ENCODE measurements at regions not wholly inside any gene's neighbourhood (a gene's known extent, or its start where the extent isn't known, plus 50 kb on each side); places are given as distances from the start of the nearest gene placed in this dataset.

DNA sequence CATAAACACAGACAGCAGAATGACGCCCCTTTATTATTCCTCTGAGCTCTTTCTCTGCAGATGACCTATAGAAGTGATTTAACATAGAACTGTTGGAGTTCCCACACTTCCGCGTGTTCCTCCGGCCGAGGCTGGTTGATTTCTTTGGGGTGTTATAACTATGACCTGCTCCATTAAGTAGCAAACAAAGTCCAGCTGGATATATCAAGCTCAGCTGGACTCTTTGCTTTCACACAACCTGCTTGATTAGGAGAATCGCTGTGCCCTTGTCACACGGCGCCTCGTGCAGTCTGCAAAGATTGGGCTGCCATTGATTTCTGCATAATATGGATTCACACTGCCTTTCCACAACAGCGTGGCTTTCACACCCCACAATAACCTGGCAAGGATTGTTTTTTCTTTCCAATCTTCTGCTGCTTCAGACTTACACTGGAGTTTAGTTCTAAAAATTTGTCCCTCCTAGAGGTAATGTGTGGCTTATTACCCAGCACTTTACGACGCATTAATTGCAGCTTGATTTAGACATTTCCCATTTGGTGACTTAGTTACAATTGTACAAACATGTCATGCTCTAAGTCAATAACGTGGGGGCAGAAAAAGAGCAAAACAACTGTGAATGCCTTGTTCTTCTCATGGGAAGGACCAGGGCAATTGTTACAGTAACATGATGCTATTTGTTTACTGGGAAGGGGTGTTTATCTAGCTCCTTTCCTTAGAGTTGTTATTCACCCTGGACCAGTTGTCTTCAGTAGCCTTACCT lies 485.7 kb downstream of the TXNL1 start:
- 50% methylated on average over 4 of the region's 13 CpGs; no CpG with 5 or more reads in 1 of the 2 experiments for WGBS, 2 experiments (ENCODE audit: extremely low coverage in 2 of 2, insufficient read length in 1 of 2)
- Histone ChIP-seq H3K4me3 (ENCODE audit: insufficient read depth, low read depth, low read length) (no peak overlapping the region), H3K4ac (ENCODE audit: low read depth, low read length) (peak overlapping the region; percentile 27; the same call in 1 of the 2 replicates), H3K9ac (ENCODE audit: low read depth, low read length) (no peak overlapping the region), H3K9me1 (ENCODE audit: insufficient read depth, low read length) (no peaks in the 10 kb centered on the region), H3K23ac (ENCODE audit: low read depth, low read length) (no peak overlapping the region), H3K4me1 (ENCODE audit: control insufficient read depth, insufficient read depth, low read length) (no peaks in the 10 kb centered on the region; the same call in 1 of the 2 replicates), H3K27ac (ENCODE audit: insufficient read depth, low read length) (no peak overlapping the region), H4K8ac (ENCODE audit: low read depth in 2 of 2, low read length in 2 of 2) (peak overlapping the region; percentile 12 to 13; a peak in 1 of 4 replicates), H3K14ac (replicated peaks; ENCODE audit: low read depth, low read length) (no peak overlapping the region), H3K27me3 (ENCODE audit: control insufficient read depth, insufficient read depth, low read length) (no peaks in the 10 kb centered on the region), H2BK15ac (ENCODE audit: low read depth, low read length) (peak overlapping the region; percentile 70), H4K20me1 (ENCODE audit: insufficient read depth, low read length) (no peaks in the 10 kb centered on the region), H2BK120ac (ENCODE audit: low read depth, low read length) (peak overlapping the region; percentile 74), H3K9me3 (ENCODE audit: control insufficient read depth, insufficient read depth, low read length) (no peaks in the 10 kb centered on the region), H3K56ac (ENCODE audit: extremely low read depth, insufficient read depth, low read length) (no peak overlapping the region), H3K18ac (ENCODE audit: low read depth, low read length) (peak overlapping the region; percentile 9; the same call in 1 of the 2 replicates), H3K4me2 (ENCODE audit: low read depth, low read length) (no peak overlapping the region), H4K91ac (ENCODE audit: insufficient read depth, low read depth, low read length) (peak overlapping the region; percentile 70; the same call in 1 of the 2 replicates), H4K5ac (ENCODE audit: low read depth, low read length) (peak overlapping the region; percentile 10; the same call in 1 of the 2 replicates), H2AK5ac (ENCODE audit: low read depth, low read length) (no peak overlapping the region), H2AK9ac (replicated peaks; ENCODE audit: low read depth, low read length, poor library complexity) (no peak overlapping the region), H3K79me1 (ENCODE audit: low read depth in 1 of 2, low read length in 2 of 2) (no peaks in the 10 kb centered on the region), H2BK5ac (ENCODE audit: low read depth, low read length, poor library complexity, severe bottlenecking) (no peak overlapping the region), H2BK20ac (ENCODE audit: low read depth, low read length) (peak overlapping the region; percentile 32), H3K36me3 (ENCODE audit: control insufficient read depth, insufficient read depth, low read length) (no peaks in the 10 kb centered on the region), H2AFZ (replicated peaks; ENCODE audit: low read length, poor library complexity) (peak overlapping the region; percentile 9)
- dilution Hi-C loops (cut with HindIII; ENCODE audit: low sequenced_read_pairs, unreplicated experiment) = no loop called here
- POLR2A ChIA-PET (ENCODE audit: unreplicated experiment) = no interaction called here
- CTCF ChIA-PET = interaction anchor here (0.5 kb wide), 1 partner anchor 69 kb away, joined by 3 read pairs; no protein-coding TSS in a partner anchor
- no peak for DNase-seq
- no TSS peak for BruUV-seq (replicated peaks)
- intact Hi-C loops (cut with micrococcal nuclease) = no loop called here
- no peak for ATAC-seq (ENCODE audit: low read depth)
- in situ Hi-C loops (cut with MboI; ENCODE audit: low sequenced_read_pairs) = no loop called here
- TF ChIP-seq CEBPB (IDR thresholded peaks at IDR 0.05; ENCODE audit: low read depth, low read length) (no peak), POLR2A (IDR thresholded peaks at IDR 0.05; ENCODE audit: low read depth, low read length) (no peak), RFX5 (IDR thresholded peaks at IDR 0.05; ENCODE audit: low read depth, low read length) (no peak), MXI1 (IDR thresholded peaks at IDR 0.05; ENCODE audit: borderline replicate concordance, low read depth, low read length) (no peak), NFE2L2 (IDR thresholded peaks at IDR 0.05; ENCODE audit: low read depth, low read length) (no peak), MAZ (IDR thresholded peaks at IDR 0.05; ENCODE audit: borderline replicate concordance, low read depth, low read length) (no peak), RCOR1 (IDR thresholded peaks at IDR 0.05; ENCODE audit: insufficient replicate concordance, low read length) (no peak), MAFK (IDR thresholded peaks at IDR 0.05; ENCODE audit: low read depth, low read length) (no peak), FOS (IDR thresholded peaks at IDR 0.05; ENCODE audit: low read depth, low read length) (no peak), RAD21 (IDR thresholded peaks at IDR 0.05; ENCODE audit: low read length) (no peak), BHLHE40 (IDR thresholded peaks at IDR 0.05; ENCODE audit: low read depth, low read length) (no peak), SMC3 (IDR thresholded peaks at IDR 0.05; ENCODE audit: low read depth, low read length) (no peak), CHD1 (IDR thresholded peaks at IDR 0.05; ENCODE audit: low read depth, low read length) (no peak)
- TF ChIP-seq, protein P1, sequence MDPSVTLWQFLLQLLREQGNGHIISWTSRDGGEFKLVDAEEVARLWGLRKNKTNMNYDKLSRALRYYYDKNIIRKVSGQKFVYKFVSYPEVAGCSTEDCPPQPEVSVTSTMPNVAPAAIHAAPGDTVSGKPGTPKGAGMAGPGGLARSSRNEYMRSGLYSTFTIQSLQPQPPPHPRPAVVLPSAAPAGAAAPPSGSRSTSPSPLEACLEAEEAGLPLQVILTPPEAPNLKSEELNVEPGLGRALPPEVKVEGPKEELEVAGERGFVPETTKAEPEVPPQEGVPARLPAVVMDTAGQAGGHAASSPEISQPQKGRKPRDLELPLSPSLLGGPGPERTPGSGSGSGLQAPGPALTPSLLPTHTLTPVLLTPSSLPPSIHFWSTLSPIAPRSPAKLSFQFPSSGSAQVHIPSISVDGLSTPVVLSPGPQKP (IDR thresholded peaks at IDR 0.05; ENCODE audit: borderline replicate concordance, low read depth, low read length) = no peak
- TF ChIP-seq, protein P2, sequence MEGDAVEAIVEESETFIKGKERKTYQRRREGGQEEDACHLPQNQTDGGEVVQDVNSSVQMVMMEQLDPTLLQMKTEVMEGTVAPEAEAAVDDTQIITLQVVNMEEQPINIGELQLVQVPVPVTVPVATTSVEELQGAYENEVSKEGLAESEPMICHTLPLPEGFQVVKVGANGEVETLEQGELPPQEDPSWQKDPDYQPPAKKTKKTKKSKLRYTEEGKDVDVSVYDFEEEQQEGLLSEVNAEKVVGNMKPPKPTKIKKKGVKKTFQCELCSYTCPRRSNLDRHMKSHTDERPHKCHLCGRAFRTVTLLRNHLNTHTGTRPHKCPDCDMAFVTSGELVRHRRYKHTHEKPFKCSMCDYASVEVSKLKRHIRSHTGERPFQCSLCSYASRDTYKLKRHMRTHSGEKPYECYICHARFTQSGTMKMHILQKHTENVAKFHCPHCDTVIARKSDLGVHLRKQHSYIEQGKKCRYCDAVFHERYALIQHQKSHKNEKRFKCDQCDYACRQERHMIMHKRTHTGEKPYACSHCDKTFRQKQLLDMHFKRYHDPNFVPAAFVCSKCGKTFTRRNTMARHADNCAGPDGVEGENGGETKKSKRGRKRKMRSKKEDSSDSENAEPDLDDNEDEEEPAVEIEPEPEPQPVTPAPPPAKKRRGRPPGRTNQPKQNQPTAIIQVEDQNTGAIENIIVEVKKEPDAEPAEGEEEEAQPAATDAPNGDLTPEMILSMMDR (conservative IDR thresholded peaks at IDR 0.05; ENCODE audit: low read depth, low read length) = no peak

Measured in IMR-90 (cell line).